CD4-positive, alpha-beta T cell treated with Interleukin-12 subunit alpha and Interleukin-12 subunit beta, for 1 hour (primary cell): ENCODE measurements at regions not wholly inside any gene's neighbourhood (a gene's known extent, or its start where the extent isn't known, plus 50 kb on each side); places are given as distances from the start of the nearest gene placed in this dataset.

Experiments used
- DNase-seq: peaks from one replicate; pipeline ENCODE4 v3.0.0-alpha.2; 2020

DNA sequence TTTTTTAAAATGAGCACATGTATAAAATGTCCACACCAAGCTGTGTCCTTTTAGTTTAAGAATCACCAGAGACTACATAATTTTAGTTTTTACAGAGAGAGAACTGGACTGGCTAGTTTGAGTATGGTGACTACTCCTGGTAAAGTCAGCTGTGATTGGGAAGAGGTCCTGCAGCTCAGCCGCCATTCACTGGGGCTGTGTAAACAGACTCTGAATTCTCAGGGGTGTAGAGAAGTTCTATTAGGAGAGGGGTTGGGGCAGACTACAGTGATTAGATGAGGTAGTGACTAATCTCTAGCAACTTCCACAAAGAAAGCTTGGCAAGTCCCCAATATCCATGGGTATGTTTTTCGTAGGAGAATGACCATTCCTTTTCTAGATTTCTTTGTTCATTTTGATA is 341.2 kb upstream of the MAP3K7 start:
- DNase-seq = no peak

DNA sequence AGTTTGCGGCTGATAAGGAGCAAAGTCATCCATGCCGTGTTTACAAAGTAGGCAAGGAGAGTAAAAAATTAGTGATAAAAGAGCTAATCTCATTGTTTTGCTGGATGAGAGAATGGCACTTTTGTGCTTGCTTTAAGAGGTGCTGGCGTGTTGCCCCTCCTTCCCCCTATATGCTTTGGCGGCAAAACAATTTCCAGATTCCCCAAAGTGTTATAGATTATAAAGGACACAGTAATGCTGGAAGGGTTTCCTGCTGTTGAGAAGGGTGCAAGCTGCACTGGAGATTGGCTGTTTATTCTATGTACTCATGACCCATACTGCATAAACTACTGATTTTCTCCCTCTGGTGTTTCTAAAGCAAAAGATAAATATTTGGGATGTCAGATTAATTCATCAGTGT is 338.9 kb upstream of the MAP3K7 start:
- no peak for DNase-seq

DNA sequence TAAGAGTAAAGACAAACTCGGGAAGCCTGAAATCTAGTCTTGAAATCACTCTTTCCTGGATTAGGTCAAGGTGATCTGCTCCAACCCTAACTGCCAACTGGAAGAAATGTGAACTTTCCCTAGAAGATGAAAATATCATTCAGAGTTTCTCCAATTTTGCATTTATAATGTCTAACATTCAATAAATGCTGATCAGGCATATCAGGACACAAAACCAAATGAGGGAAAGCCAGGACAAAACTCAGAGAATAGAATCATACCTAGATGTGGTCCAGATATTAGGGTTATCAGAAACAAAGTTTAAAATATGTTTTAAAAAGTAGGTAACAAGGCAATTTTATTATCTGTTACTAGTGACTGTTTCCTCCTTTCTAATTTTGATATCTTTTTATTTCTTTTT is 335.5 kb upstream of the MAP3K7 start:
- DNase-seq = no peak

DNA sequence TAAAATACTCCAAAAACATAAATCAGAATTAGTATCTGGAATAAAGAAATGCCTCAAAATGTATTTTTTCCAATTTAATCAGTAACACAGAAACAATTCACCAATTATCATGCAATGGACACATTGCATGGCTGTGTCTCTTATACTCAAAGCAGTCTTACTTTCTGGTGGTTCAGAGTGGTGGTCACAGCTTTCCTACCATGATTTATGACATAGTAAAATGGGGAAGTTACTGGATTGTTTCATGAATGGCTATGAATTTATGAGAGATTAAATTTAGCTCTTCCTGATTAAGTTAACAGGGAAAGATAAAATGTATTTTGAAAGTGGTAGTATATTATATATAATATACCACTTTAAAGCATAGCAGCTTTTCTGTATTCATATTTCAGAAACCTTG is 331.5 kb upstream of the MAP3K7 start:
- DNase-seq = no peak

DNA sequence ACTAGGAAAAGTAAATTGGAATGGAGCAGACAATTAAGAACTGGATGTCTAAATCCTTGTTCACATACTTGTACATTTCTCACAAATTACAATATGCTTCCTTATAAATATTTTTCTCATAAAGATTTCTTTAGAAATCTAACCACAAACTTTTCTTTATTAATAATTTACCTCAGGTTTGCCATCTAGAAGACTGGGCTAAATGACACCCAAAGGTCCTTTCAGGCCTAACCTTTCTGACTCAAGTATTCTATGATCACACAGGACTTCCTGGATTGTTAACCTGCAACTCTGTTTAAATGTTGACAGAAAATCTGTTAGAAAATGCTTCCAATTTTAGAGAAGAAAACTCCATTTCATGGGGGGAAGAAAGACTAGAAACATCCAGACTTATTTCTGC is 330.5 kb upstream of the MAP3K7 start:
- DNase-seq = no peak

DNA sequence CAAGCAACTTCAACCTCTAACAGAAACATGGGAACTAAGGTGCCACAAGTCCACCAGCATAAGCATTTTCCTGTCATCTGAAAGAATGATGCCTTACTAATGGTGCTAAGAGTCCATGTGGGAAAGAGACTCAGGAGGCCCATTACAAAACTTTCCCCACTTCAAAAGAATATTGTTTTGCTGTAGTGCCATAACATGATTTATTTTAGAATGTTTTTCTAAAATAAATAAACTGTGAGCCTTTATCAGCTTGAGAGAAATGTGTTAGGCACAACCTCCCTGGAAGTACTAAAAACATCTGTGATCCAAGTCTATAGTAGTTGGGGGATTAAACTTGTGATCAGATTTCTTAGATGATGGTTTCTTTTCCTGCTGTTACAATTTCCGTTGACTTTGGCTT is 330.1 kb upstream of the MAP3K7 start:
- no peak for DNase-seq

DNA sequence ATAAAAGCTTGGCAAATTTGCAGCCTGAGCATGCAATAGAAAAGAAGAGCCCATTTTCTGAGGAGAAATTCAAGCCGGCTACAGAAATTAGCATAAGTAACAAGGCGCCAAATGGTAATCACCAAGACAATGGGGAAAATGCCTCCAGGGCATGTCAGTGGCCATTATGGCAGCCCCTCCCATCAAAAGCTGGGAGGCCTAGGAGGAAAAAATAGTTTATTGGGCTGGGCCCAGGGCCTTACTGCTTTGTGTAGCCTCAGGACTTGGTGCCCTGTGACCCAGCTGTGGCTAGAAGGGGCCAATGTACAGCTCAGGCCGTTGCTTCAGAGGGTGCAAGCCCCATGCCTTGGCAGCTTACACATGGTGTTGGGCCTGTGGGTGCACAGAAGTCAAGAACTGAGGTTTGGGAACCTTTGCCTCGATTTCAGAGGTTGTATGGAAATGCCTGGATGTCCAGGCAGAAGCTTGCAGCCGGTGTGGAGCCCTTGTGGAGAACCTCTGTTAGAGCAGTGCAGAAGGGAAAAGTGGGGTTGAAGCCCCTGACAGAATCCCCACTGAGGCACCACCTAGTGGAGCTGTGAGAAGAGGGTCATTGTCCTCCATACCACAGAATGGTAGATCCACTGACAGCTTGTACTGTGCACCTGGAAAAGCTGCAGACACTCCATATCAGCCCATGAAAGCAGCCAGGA is 328.5 kb upstream of the MAP3K7 start:
- DNase-seq = no peak

DNA sequence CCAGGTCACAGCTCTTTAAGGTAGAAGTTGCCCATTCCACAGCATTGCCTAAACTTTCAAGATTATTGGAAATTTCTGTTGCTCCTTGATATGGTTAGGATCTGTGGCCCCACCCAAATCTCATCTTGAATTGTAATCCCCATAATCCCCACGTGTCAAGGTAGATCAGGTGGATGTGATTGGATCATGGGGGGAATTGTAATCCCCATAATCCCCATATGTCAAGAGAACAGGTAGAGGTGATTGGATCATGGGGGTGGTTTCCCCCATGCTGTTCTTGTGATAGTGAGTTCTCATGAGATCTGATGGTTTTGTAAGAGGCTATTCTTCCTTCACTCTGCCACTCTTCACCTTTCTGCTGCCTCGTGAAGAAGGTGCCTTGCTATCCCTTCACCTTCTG is 327.4 kb upstream of the MAP3K7 start:
- DNase-seq = no peak

DNA sequence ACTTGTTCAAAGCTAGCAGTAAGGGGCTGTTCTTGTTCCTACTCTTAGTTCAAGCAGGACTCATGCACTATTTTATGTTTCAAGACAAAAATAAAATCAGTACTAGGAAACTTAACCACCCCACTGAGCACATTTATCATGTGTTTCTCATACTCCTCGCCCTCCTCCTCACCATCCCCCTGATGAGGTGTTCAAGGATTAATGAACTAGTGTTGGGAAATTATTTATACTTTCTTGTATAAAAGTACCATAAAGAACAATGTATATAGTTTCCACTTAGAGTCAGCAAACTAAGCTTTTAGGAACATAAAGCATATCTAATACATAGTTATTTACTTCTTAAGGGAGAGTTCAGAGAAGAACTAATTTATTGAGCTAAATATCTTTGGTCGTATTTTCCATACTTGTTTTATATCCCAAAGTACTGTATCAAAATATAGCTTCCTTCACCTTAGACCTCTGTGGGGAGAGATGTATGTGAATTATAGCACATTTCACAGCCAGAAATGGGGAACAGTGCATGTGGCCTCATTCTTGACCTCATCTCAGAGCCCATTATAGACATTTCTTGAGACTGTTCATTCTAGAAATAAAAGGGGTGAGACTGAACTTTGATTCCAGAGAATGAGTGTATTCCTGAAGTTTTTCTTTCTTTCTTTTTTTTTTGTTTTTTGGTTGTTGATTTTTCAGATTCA is 326.5 kb upstream of the MAP3K7 start:
- no peak for DNase-seq

DNA sequence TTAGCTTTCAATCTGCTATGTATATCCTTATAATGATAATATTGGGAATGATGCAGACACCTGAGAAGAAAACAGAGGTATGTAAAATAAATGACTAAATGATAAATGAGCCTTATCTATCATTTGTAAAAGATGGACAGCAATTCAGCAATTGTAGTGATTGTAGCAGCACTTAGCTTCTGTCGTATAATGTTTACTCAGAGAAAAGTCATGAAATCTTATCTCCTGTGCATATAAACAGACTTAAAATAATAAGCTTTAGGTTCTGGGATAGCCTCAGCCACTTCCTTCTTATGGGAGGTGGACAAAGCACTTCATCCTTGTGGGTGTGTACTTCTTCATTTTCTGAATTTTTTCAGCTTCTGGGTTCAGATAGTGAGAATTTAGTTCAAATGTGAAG is 324.8 kb upstream of the MAP3K7 start:
- DNase-seq = no peak

DNA sequence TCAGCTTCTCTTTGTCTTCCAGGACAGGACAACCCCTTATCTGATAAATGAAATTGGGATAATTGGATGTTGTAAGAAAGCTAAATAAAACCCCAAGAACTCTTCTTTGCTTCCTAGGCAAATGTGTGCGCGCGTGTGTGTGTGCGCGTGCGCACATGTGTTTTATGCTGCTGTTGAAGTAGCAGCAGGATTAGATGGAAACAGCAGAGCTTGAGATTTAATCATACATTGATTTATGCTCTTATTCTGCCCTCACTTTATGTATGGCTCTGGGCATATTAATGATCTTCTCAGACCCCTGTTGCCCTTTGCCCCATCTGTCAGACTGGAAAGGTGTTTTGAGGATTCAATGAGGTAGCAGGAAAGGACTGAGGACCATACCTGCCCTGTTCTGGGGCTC is 324.0 kb upstream of the MAP3K7 start:
- no peak for DNase-seq

DNA sequence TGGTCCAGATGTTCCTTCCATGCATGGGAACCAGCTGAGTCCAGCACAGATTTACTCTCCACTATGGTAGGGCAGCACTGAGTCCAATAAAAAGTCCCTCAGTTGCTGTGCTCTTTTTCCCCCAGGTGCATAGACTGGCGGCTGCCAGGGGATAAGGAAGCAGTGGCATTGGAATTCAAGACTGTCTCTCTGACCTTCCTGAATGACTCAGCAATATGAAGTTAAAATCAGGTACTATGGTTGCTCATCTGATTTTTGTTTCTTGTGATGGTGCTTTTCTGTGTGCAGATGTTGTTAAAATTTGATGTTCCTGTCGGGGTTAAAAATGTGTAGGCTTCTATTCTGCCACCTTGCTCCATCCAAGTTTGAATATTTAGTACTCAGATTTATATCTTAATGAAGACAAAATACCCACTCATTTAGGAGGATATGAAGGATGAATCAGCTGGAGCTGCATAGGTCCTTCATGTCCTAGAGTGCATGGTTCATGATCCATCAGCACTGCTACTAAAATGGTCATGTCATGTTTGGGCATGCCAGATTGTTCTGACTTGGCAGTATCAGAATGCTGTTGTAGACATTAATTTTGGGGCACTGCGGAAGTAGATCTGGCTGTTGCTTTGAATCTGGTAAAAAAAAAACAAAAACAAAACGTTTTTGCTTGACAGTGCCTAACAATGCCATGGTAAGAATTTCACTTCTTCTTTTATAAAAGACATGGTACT is 321.2 kb upstream of the MAP3K7 start:
- DNase-seq = no peak

DNA sequence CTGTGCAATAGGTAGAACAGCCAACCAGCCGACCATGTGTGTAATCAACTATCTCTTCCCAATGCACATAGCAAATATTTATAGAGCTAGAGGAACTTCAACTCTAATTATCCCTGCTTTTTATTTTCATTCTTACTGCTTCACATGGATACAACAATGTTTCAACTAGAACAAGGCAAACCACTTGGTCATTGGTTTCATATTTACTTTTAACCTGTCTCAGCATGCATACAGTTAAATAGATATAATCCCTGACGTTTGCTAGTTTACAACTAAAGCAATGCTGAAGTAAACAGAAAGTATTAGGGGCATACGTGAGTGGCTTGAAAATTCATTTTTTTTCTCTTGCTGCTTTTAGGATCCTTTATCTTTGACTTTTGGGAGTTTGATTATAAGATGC is 318.5 kb upstream of the MAP3K7 start:
- no peak for DNase-seq

DNA sequence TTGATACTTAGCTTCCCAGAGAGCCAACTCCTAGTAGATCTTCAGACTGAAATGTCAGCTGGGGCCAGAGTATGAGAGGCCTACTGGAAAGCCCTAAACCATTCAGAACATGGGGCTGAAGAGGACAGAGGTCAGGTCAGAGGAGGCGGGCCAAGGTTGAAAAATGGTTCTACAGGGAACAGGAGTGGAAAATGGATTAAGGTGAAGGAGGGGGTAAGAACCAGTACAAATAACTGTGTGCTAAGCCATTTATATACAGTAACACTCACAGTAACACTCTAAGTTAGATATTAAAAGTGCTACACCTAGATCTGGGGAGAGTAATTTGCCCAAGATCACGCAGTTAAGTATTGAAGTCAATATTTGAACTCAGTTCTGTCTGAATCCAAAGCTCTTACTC is 313.2 kb upstream of the MAP3K7 start:
- DNase-seq = no peak

DNA sequence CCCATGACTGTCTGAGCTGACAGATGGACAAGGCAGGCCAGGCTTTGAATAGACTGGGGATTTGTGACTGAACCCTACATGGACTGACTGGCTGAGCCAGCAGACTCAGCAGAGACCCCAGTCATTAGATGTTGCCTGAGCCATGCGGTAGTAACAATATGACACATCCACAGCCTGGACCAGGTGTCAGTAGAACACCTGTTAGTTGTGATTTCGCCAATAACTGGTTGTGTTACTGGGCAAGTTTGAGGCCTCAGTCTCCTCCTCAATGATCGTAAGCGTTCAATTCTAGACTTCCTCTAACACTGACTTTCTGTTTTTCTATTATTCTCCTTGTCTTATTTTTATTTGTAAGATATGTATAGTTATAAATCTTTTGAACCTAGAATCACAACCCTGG is 311.9 kb upstream of the MAP3K7 start:
- DNase-seq = no peak

DNA sequence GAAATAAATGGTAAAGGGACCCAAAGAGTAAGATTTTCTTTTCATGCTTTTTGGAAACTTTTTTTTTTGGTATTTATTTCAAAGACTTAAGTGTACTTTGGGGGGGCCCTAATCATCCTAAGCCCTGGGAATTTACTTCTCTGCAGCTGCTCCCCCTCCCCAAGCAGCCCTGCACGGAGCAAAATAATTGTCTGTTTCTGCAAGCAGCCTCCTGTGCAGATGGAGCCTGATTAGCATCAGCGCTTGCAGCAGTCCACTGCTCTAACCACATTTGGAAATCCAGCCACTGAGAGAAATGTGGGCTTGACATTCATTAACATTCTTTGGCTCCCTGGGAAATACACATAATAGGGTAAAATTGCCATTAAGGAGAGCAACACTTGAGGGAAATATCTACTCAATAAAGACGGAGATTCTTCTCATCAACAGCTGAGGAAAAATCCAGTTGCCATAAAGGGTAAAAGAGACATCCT is 309.2 kb upstream of the MAP3K7 start:
- no peak for DNase-seq

DNA sequence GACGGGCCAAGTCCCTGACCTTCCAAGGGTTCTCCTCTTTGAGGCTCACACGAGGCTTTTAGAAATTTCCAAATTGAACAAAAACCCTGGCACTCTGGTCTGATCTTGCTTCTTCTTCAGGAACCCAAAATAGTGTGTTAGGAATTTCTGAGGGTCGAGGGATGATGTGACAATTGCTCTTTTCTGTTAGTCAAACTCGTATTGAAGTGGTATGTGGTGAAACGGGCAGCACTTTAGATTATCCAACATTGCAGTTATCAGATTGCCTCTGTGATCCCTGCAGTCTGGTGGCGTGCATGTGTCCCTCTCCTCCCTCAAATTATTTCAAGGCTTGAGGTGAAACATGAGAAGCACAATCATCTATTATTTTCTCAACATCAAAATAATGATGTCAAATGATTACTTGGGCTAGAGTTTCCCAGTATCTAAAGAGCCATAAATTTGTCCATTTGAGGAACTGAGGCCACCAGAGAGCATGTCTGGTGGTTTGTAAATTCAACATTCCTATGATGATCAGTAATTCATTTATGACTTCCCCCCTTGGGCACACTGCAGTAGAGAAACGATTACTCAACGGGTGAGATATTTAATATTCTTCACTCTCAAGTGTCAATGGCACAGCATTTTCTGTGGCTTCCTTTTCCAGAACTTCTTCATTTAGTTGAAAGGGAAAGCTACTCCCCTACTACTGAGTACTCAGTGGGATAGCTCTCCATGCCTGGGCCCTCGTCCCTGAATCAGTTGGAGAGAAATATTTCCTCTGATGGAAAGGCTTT is 308.6 kb upstream of the MAP3K7 start:
- no peak for DNase-seq

DNA sequence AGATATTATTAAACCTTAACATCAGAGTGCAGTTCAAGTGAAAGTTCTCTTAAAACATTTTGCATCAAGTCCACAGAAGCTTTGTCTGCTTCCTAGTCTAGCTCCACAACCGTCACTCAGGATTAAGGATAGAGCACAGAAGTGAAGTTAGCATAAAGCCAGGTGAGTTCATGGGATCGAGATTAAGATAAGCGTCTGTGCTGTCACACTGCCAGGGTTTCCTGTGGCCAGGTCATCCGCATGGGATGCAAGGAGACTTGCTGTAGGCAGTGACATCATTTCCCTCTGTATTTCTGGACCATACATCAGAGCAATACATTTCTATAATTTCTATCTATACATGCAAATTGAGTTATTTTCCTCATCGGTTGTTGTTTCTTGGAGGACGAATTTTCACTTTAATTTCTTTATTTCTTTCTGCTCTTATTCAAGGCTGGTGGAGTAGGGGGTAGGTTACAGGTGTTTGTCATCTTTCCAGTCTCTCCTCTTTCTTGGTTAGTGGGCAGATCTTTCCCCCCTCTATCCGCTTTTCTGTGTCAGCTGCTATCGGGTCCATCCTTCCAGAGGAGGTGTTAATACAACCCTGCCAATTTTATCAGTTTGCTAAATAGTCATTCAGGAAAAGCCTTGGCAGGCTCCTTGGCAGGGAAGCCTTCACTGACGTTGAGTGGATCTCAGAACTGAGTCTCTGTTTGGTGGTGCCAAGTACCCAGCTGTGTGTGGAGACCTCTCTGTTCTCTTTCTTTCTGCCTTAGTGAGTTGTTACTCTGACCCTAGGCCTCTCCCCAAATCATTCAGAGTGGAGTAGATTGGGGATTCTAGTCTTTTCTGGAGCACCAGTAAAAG is 307.6 kb upstream of the MAP3K7 start:
- DNase-seq = no peak

DNA sequence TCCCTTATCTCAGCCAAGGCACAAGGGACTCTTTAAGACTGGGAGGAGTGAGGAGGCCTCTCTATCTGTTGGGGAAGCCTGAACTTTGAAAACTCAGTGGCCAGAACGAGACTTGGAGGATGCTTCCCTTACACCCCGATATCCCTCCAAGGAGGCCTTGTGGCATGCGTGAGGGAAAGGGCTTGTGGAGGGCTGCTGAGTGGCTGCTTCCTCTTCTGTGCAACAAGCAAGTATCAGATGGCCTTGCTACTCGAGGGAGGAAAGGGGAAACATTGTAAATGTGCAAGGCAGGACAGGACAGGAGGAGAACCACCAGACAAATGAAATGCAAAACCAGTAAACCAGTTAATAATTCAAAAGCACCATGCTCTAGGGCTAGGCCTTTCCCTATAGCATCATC is 306.5 kb upstream of the MAP3K7 start:
- DNase-seq = no peak

DNA sequence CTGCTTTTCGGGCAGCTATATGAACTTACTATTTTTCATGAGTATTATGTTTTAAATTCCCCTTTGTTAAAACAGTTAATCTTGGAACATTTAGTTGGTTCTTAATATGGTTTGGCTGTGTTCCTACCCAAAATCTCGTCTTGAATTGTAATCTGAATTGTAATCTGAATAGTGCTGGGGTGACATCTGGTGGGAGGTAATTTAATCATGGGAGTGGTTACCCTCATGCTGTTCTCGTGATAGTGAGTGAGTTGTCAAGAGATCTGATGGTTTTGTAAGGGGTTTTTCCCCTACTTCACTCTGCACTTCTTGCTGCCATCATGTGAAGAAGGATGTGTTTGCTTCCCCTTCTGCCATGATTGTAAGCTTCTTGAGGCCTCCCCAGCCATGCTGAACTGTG is 305.4 kb upstream of the MAP3K7 start:
- DNase-seq = no peak

DNA sequence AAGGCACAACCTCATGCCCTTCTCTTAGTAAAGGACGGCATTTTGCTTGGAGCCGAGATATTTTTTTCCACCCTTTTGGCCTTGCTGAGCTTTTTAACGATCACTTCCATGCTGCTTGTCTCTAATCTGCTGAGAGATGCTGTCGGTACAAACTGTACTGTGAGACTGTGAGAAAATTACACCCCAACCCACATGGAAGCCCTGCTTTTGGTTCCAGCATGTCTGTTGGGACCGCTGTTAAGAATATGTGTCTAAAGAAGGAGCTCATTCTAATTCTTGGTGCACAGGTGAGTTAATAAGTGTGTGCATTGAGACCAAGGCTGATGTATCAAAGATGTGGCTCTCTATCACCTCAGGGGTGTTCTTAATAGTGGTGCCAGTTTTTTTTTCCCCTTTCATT is 304.5 kb upstream of the MAP3K7 start:
- DNase-seq = no peak

DNA sequence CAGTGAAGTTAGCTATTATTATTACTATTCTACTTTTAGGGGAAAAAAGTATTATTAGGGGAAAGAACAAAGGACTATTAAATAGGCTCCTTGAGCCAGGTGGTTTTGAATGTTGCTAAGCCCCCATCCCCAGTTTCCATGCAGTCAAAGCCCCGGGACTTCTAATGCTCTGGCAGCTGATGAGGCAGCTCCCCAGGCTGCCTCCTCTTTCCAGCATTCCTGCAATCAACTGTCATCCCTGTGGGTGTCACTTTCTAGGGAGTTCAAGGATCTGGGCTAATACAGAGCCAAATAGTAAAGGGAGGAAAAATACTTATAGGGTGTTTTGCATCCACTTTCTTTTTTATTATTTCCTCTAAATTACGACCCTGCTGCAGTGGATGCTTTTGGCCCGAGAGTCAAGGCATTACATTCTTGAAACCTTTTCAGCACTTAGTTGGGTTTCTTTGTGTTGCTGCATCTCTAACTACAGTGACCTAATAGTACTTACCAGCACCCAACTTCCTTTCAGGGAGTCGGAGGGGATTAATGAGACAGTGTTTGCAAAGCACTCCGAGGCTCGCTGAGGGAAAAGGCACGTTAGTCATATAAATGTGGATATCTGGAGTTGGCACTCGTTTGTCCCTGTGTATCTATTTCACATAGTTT is 303.9 kb upstream of the MAP3K7 start:
- no peak for DNase-seq
